ENCODE measurements at regions not wholly inside any gene's neighbourhood (a gene's known extent, or its start where the extent isn't known, plus 50 kb on each side); places are given as distances from the start of the nearest gene placed in this dataset.
A peak's percentile ranks its signal among the peaks of the same experiment; 100 is the strongest.

- no peak overlapping the region for H3K27ac ChIP-seq
- no peak for TF ChIP-seq CTCF (conservative IDR thresholded peaks at IDR 0.05)
Observed at GRCh38 chr12:105765053-105766014, 373.4 kb downstream of the NUAK1 start.

GRCh38 chr12:105766029-105766428, 372.7 kb downstream of the NUAK1 start:
- no peak overlapping the region for H3K27ac ChIP-seq
- TF ChIP-seq CTCF (conservative IDR thresholded peaks at IDR 0.05) = no peak

GRCh38 chr12:105769486-105769885, 369.3 kb downstream of the NUAK1 start:
- no peak overlapping the region for H3K27ac ChIP-seq
- no peak for TF ChIP-seq CTCF (conservative IDR thresholded peaks at IDR 0.05)

GRCh38 chr12:105773471-105773870, 365.3 kb downstream of the NUAK1 start:
- TF ChIP-seq CTCF (conservative IDR thresholded peaks at IDR 0.05) = no peak

GRCh38 chr12:105774037-105774436, 364.7 kb downstream of the NUAK1 start:
- TF ChIP-seq CTCF (conservative IDR thresholded peaks at IDR 0.05) = no peak
- no peak overlapping the region for H3K27ac ChIP-seq

More at GRCh38 chr12:105773471-105773870, 365.3 kb downstream of the NUAK1 start:
- no peak overlapping the region for H3K27ac ChIP-seq

GRCh38 chr12:105775343-105775742, 363.4 kb downstream of the NUAK1 start:
- H3K27ac ChIP-seq = no peak overlapping the region
- peak; percentile 19 for TF ChIP-seq CTCF (conservative IDR thresholded peaks at IDR 0.05)

GRCh38 chr12:105783983-105784947, 354.5 kb downstream of the NUAK1 start:
- TF ChIP-seq CTCF (conservative IDR thresholded peaks at IDR 0.05) = no peak
- H3K27ac ChIP-seq = no peak overlapping the region

Measured in VCaP (cell line).